GM13977 (cell line): ENCODE measurements at regions not wholly inside any gene's neighbourhood (a gene's known extent, or its start where the extent isn't known, plus 50 kb on each side); places are given as distances from the start of the nearest gene placed in this dataset.

Experiments
- DNase-seq: peaks from one replicate; pipeline ENCODE4 v3.0.0; 2012; ENCODE audit warnings: low spot score
- CTCF ChIP-seq: IDR thresholded peaks from 2 replicates; pipeline ENCODE4 v1.5.1; 2012; ENCODE audit warnings: mild to moderate bottlenecking, control low read depth; ENCODE audit not compliant: insufficient read depth; ENCODE audit errors: extremely low read depth, missing control alignments
- in situ Hi-C: fragments of 300-500 bp; cut with MboI; formaldehyde crosslinking; loops from one replicate; pipeline ENCODE4 v1.12.0; 2022; ENCODE audit warnings: low sequenced_read_pairs, low pct_unique_long_range_greater_than_20kb, mixed read lengths, inconsistent platforms; ENCODE audit not compliant: unreplicated experiment

DNA sequence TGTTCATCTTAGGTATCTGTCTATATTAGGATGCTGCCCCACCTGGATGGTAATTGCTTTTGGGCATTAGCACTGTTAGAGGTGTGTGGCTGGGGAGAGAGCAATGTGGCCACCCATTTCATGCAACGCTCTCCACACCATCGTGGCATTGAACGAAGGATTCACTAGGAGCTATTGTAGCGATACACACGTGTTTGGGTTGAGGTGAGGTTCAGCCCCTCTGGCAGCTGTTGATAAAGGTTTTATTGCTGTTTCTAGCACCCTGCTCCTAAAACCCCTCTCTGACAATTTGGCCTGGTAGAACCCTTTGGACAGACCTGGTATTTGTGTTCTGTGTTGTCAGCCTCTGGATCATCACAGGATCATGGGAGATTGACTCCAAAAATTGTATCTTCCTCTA lies 280.9 kb downstream of the PRL start:
- no peak for DNase-seq
- in situ Hi-C loops = no loop called here
- no peak for TF ChIP-seq CTCF

GRCh38 chr6:22017272-22017671 lies 279.6 kb downstream of the PRL start:
- in situ Hi-C loops = no loop called here
- no peak for TF ChIP-seq CTCF
- no peak for DNase-seq

DNA sequence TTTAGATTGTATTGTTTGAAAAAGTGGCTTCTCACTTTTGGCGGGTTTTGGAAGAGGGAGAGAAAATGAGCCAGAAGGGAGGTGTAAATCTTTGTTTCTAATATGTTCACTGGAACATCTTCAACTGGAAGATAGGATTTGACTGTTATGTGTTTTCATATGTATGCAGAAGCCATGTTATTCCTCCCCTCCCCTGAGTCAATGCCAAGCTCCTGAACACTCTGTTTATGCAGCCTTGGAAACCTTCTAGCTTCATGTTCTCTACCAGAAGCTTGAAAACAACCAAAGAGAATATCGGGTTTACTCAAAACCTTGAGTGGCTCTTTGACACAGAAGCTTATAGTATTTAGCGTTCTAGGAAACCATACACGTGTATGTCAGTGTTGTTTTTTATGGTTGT lies 279.1 kb downstream of the PRL start:
- no peak for DNase-seq
- in situ Hi-C loops = no loop called here
- TF ChIP-seq CTCF = no peak

DNA sequence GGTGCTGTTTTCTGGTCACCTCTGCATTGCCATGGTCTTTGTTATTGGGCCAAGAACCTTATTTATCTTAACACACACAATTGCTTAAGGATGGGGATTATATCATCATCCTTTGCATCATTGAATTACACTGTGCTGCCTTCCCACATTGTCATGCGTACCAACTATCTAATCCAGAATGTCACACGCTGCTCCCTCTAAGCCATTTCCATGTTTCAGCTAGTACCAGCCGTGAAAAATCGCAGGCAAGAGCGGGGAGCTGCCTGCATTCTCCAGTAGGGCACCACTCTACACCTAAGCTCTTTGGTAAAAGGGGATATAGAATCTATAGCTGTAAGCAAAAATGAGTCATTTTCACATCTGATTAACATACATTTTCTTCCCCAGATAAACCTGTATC lies 277.0 kb downstream of the PRL start:
- no peak for DNase-seq
- no peak for TF ChIP-seq CTCF
- in situ Hi-C loops = no loop called here

DNA sequence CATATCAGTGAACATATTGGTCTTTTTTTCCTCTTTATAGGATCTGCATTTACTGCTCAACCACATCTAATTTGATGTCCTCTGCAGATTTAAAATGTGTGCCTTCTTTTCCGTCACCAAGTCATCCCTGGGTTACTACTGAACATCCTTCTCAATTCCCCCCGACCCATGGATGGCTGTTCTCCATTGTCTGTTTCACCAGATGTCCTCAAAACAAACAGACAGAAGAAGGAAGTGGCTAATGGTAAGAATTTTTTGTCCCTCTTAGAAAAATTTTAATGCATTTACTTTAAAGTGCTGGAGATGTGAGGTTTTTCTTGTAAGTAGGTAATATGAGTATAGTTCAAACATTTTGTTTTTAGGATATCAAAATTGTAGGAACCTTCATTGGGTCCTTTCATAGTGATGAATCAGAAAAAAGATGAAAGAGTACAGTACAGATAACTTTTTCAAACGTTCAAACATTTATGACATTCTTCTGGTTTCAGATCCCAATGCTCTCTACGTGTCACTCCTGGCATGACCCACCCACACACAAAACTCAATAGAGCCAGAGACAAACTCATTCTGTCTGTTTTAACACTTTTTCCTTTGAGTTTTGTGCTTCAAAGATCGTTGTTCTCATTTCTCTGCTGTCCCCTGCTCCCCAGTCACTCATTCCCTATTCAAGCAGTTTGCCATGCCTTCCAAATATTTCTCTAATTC lies 276.4 kb downstream of the PRL start:
- TF ChIP-seq CTCF = no peak
- in situ Hi-C loops = no loop called here
- no peak for DNase-seq

GRCh38 chr6:22021966-22022365 lies 274.9 kb downstream of the PRL start:
- DNase-seq = no peak
- in situ Hi-C loops = no loop called here
- no peak for TF ChIP-seq CTCF
